Brain microvascular endothelial cell (primary cell): ENCODE measurements at regions not wholly inside any gene's neighbourhood (a gene's known extent, or its start where the extent isn't known, plus 50 kb on each side); places are given as distances from the start of the nearest gene placed in this dataset.

Experiments used
- DNase-seq: peaks from one replicate; pipeline ENCODE4 v3.0.0-alpha.2; 2020
- H3K27ac ChIP-seq: fragments of 250-450 bp; sonication (Bioruptor Pico); 2 replicates; pipeline ENCODE4 v1.5.1; 2020; ENCODE audit warnings: mild to moderate bottlenecking, moderate library complexity
- H3K27me3 ChIP-seq: fragments of 250-450 bp; sonication (Bioruptor Pico); replicated peaks from 2 replicates; pipeline ENCODE4 v1.5.1; 2020; ENCODE audit warnings: mild to moderate bottlenecking
- H3K36me3 ChIP-seq: fragments of 250-450 bp; sonication (Bioruptor Pico); replicated peaks from 2 replicates; pipeline ENCODE4 v1.5.1; 2020; ENCODE audit warnings: mild to moderate bottlenecking
- H3K4me3 ChIP-seq: 2 replicates; pipeline ENCODE4 v1.5.1; 2011; ENCODE audit warnings: low read depth, mild to moderate bottlenecking, control low read depth, low read length, moderate library complexity
- CTCF ChIP-seq: IDR thresholded peaks from 2 replicates; pipeline ENCODE4 v1.5.1; 2011; ENCODE audit warnings: low read depth, mild to moderate bottlenecking, moderate library complexity, low read length, control low read depth, inconsistent platforms; ENCODE audit errors: missing control alignments
- in situ Hi-C: cut with HindIII; loops from 2 replicates; pipeline ENCODE4 v1.10.0; 2017; ENCODE audit warnings: low sequenced_read_pairs, low pct_ligation_motif_present

- no peak for TF ChIP-seq CTCF
- in situ Hi-C loops = no loop called here
- no peaks in the 10 kb centered on the region for H3K27me3 ChIP-seq
- DNase-seq = no peak
- no peak overlapping the region for H3K4me3 ChIP-seq
- H3K36me3 ChIP-seq = no peaks in the 10 kb centered on the region
- H3K27ac ChIP-seq = no peak overlapping the region
Measured at GRCh38 chr1:38549191-38549590, 310.4 kb downstream of the RRAGC start.

GRCh38 chr1:38547321-38547720 lies 312.3 kb downstream of the RRAGC start:
- no peaks in the 10 kb centered on the region for H3K36me3 ChIP-seq
- no peak for DNase-seq
- in situ Hi-C loops = no loop called here

GRCh38 chr1:38546636-38547035 lies 312.9 kb downstream of the RRAGC start:
- Histone ChIP-seq H3K4me3 (no peak overlapping the region), H3K27ac (no peak overlapping the region)

More at GRCh38 chr1:38547321-38547720, 312.3 kb downstream of the RRAGC start:
- H3K27me3 ChIP-seq = no peaks in the 10 kb centered on the region
- no peak overlapping the region for H3K27ac ChIP-seq
- no peak overlapping the region for H3K4me3 ChIP-seq
- TF ChIP-seq CTCF = no peak

GRCh38 chr1:38541223-38541622 lies 318.3 kb downstream of the RRAGC start:
- H3K27me3 ChIP-seq = no peaks in the 10 kb centered on the region
- H3K36me3 ChIP-seq = no peaks in the 10 kb centered on the region
- no peak overlapping the region for H3K27ac ChIP-seq
- H3K4me3 ChIP-seq = no peak overlapping the region
- no peak for DNase-seq
- in situ Hi-C loops = no loop called here
- no peak for TF ChIP-seq CTCF

More at GRCh38 chr1:38546636-38547035, 312.9 kb downstream of the RRAGC start:
- no peak for TF ChIP-seq CTCF
- in situ Hi-C loops = no loop called here
- no peaks in the 10 kb centered on the region for H3K36me3 ChIP-seq
- no peaks in the 10 kb centered on the region for H3K27me3 ChIP-seq
- no peak for DNase-seq

- no peak overlapping the region for H3K4me3 ChIP-seq
- in situ Hi-C loops = no loop called here
- H3K27me3 ChIP-seq = no peaks in the 10 kb centered on the region
- TF ChIP-seq CTCF = no peak
- DNase-seq = no peak
- no peaks in the 10 kb centered on the region for H3K36me3 ChIP-seq
- no peak overlapping the region for H3K27ac ChIP-seq
Measured at GRCh38 chr1:38539931-38540330, 319.6 kb downstream of the RRAGC start.

- no peak for TF ChIP-seq CTCF
- in situ Hi-C loops = no loop called here
- H3K27me3 ChIP-seq = no peaks in the 10 kb centered on the region
- H3K27ac ChIP-seq = no peak overlapping the region
- no peaks in the 10 kb centered on the region for H3K36me3 ChIP-seq
- no peak for DNase-seq
- H3K4me3 ChIP-seq = no peak overlapping the region
Measured at GRCh38 chr1:38538834-38539233, 320.7 kb downstream of the RRAGC start.
